GM06990 (cell line): ENCODE measurements at regions not wholly inside any gene's neighbourhood (a gene's known extent, or its start where the extent isn't known, plus 50 kb on each side); places are given as distances from the start of the nearest gene placed in this dataset.

Experiments used
- DNase-seq: peaks from one replicate; pipeline ENCODE4 v3.0.0-alpha.2; 2011; ENCODE audit not compliant: insufficient read length; ENCODE audit errors: extremely low read depth
- H3K27me3 ChIP-seq: replicated peaks from 2 replicates; pipeline ENCODE4 v1.6.0; 2011; ENCODE audit warnings: low read length; ENCODE audit not compliant: control insufficient read depth, insufficient read depth
- H3K36me3 ChIP-seq: 2 replicates; pipeline ENCODE4 v1.5.1; 2011; ENCODE audit warnings: low read length; ENCODE audit not compliant: control insufficient read depth, insufficient read depth
- H3K4me3 ChIP-seq: replicated peaks from 2 replicates; pipeline ENCODE4 v1.5.1; 2011; ENCODE audit warnings: low read depth, mild to moderate bottlenecking, control low read depth, low read length
- TF ChIP-seq, protein P1 (sequence below): IDR thresholded peaks from 2 replicates; pipeline ENCODE4 v1.5.1; 2011; ENCODE audit warnings: low read length, control low read depth, mild to moderate bottlenecking, inconsistent platforms; ENCODE audit not compliant: insufficient read depth, poor library complexity, severe bottlenecking

GRCh38 chr2:37581433-37581832, 90.0 kb downstream of the CDC42EP3 start:
- TF ChIP-seq, protein P1, sequence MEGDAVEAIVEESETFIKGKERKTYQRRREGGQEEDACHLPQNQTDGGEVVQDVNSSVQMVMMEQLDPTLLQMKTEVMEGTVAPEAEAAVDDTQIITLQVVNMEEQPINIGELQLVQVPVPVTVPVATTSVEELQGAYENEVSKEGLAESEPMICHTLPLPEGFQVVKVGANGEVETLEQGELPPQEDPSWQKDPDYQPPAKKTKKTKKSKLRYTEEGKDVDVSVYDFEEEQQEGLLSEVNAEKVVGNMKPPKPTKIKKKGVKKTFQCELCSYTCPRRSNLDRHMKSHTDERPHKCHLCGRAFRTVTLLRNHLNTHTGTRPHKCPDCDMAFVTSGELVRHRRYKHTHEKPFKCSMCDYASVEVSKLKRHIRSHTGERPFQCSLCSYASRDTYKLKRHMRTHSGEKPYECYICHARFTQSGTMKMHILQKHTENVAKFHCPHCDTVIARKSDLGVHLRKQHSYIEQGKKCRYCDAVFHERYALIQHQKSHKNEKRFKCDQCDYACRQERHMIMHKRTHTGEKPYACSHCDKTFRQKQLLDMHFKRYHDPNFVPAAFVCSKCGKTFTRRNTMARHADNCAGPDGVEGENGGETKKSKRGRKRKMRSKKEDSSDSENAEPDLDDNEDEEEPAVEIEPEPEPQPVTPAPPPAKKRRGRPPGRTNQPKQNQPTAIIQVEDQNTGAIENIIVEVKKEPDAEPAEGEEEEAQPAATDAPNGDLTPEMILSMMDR: no peak
- Histone ChIP-seq H3K4me3 (no peak overlapping the region), H3K36me3 (no peaks in the 10 kb centered on the region; the same call in 1 of the 2 replicates), H3K27me3 (no peaks in the 10 kb centered on the region)
- DNase-seq: no peak

GRCh38 chr2:37582481-37583220, 88.8 kb downstream of the CDC42EP3 start:
- H3K4me3 ChIP-seq: no peak overlapping the region

DNA sequence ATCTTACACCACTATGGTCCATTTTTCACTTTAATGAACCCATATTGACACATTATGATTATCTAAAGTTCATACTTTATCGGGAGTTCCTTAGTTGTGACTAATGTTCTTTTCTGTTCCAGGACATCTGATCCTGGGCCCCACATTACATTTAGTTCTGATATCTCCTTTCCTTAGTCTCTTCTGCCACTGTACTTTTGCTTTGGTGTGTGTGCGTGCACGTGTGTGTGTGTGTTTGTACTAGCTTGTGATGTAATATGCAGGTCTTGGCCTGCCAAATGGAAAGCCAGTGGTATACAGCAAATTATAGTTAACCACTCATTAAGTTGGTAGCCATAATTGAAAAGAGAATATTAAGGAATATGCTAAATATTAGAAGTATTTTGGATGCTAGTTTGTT, 88.0 kb downstream of the CDC42EP3 start:
- no peak overlapping the region for H3K4me3 ChIP-seq
- TF ChIP-seq, protein P1: no peak
- H3K27me3 ChIP-seq: no peaks in the 10 kb centered on the region
- H3K36me3 ChIP-seq: no peaks in the 10 kb centered on the region
- DNase-seq: no peak

More at GRCh38 chr2:37582481-37583220, 88.8 kb downstream of the CDC42EP3 start:
- Histone ChIP-seq H3K36me3 (no peaks in the 10 kb centered on the region), H3K27me3 (no peaks in the 10 kb centered on the region)
- DNase-seq: no peak
- TF ChIP-seq, protein P1: no peak

DNA sequence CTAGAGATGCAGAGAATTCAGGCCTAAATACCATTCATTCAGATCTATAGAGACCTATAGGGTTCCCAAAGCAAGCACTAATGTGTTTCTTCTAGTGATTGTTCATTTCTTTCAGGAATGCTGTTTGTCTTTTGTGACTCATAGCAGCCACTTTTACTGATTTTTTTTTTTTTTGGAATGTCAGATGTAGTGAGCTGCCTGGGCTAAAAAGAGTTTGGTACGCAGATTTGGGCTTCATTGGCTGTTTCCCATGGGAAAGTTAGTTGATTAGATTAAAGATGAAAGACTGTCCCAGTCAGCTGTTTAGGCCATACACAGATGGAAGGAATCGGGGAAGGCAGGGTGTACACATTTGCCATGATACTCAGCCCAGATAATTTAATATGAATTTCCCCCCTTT, 87.6 kb downstream of the CDC42EP3 start:
- no peak for DNase-seq
- TF ChIP-seq, protein P1: no peak
- no peaks in the 10 kb centered on the region for H3K27me3 ChIP-seq
- H3K36me3 ChIP-seq: no peaks in the 10 kb centered on the region
- H3K4me3 ChIP-seq: no peak overlapping the region

- no peaks in the 10 kb centered on the region for H3K36me3 ChIP-seq
- H3K27me3 ChIP-seq: no peaks in the 10 kb centered on the region
- DNase-seq: no peak
- TF ChIP-seq, protein P1: no peak
- H3K4me3 ChIP-seq: no peak overlapping the region; the same call in 1 of the 2 replicates
These were observed 86.0 kb downstream of the CDC42EP3 start for GRCh38 chr2:37585295-37585908.
